IMR-90 (cell line): ENCODE measurements at regions not wholly inside any gene's neighbourhood (a gene's known extent, or its start where the extent isn't known, plus 50 kb on each side); places are given as distances from the start of the nearest gene placed in this dataset.

ENCODE experiments used
- ATAC-seq: fragments of 200-7000 bp; cut with Tn5 transposase; 2 replicates; pipeline ENCODE4 v1.9.1; 2020; ENCODE audit warnings: low read depth, mild to moderate bottlenecking, moderate library complexity
- BruUV-seq: library from RNA; stranded (reverse); fragments of 400-500 nt; replicated peaks from 2 replicates; lab custom pipeline; 2021; lab: Mats Ljungman, UMichigan
- CTCF ChIA-PET: fragments of 300-600 bp; formaldehyde crosslinking; extraction: SDS; loops from one replicate; lab custom pipeline; 2021; ENCODE audit warnings: antibody characterized with exemption; lab: Yijun Ruan, JAX
- POLR2A ChIA-PET: fragments of 300-600 bp; sonication (Branson Sonifier 250); formaldehyde crosslinking; loops from one replicate; lab custom pipeline; 2022; ENCODE audit warnings: antibody characterized with exemption; ENCODE audit not compliant: unreplicated experiment; lab: Charles Lee
- DNase-seq: peaks from one replicate; pipeline ENCODE4 v3.0.0; 2013
- H2AFZ ChIP-seq: replicated peaks from 2 replicates; pipeline ENCODE3; 2013; ENCODE audit warnings: low read length, mild to moderate bottlenecking; ENCODE audit not compliant: poor library complexity
- H2AK5ac ChIP-seq: 2 replicates; pipeline ENCODE4 v1.6.1; 2013; ENCODE audit warnings: low read depth, low read length, inconsistent platforms
- H2AK9ac ChIP-seq: replicated peaks from 2 replicates; pipeline ENCODE3; 2013; ENCODE audit warnings: mild to moderate bottlenecking, low read depth, low read length, moderate library complexity; ENCODE audit not compliant: poor library complexity
- H2BK120ac ChIP-seq: 2 replicates; pipeline ENCODE4 v1.6.1; 2013; ENCODE audit warnings: low read depth, low read length, inconsistent platforms
- H2BK15ac ChIP-seq: 3 replicates; pipeline ENCODE4 v1.6.1; 2013; ENCODE audit warnings: low read depth, low read length, inconsistent platforms
- H2BK20ac ChIP-seq: 2 replicates; pipeline ENCODE4 v1.6.1; 2013; ENCODE audit warnings: low read depth, mild to moderate bottlenecking, inconsistent platforms, low read length, moderate library complexity
- H2BK5ac ChIP-seq: 2 replicates; pipeline ENCODE4 v1.6.1; 2013; ENCODE audit warnings: mild to moderate bottlenecking, low read depth, low read length, inconsistent platforms; ENCODE audit not compliant: poor library complexity, severe bottlenecking
- H3K14ac ChIP-seq: replicated peaks from 2 replicates; pipeline ENCODE4 v1.6.1; 2013; ENCODE audit warnings: low read depth, low read length, inconsistent platforms
- H3K18ac ChIP-seq: 2 replicates; pipeline ENCODE4 v1.6.1; 2013; ENCODE audit warnings: low read depth, low read length, control low read depth
- H3K23ac ChIP-seq: 2 replicates; pipeline ENCODE4 v1.6.1; 2013; ENCODE audit warnings: low read depth, low read length, inconsistent platforms
- H3K27ac ChIP-seq: 2 replicates; pipeline ENCODE4 v1.5.1; 2013; ENCODE audit warnings: mild to moderate bottlenecking, control low read depth, low read length; ENCODE audit not compliant: insufficient read depth
- H3K27me3 ChIP-seq: 2 replicates; pipeline ENCODE4 v1.6.1; 2013; ENCODE audit warnings: low read length; ENCODE audit not compliant: control insufficient read depth, insufficient read depth
- H3K36me3 ChIP-seq: 2 replicates; pipeline ENCODE4 v1.6.1; 2013; ENCODE audit warnings: low read length, mixed read lengths; ENCODE audit not compliant: control insufficient read depth, insufficient read depth
- H3K4ac ChIP-seq: 2 replicates; pipeline ENCODE4 v1.6.1; 2013; ENCODE audit warnings: low read depth, low read length, inconsistent platforms
- H3K4me1 ChIP-seq: 2 replicates; pipeline ENCODE4 v1.6.1; 2013; ENCODE audit warnings: low read length, mixed read lengths; ENCODE audit not compliant: control insufficient read depth, insufficient read depth
- H3K4me2 ChIP-seq: 2 replicates; pipeline ENCODE4 v1.6.1; 2013; ENCODE audit warnings: low read depth, mild to moderate bottlenecking, control low read depth, low read length, moderate library complexity
- H3K4me3 ChIP-seq: 2 replicates; pipeline ENCODE4 v1.5.1; 2013; ENCODE audit warnings: low read depth, mild to moderate bottlenecking, control low read depth, low read length, moderate library complexity; ENCODE audit not compliant: insufficient read depth
- H3K56ac ChIP-seq: 2 replicates; pipeline ENCODE4 v1.6.1; 2013; ENCODE audit warnings: low read length, inconsistent platforms; ENCODE audit not compliant: insufficient read depth; ENCODE audit errors: extremely low read depth
- H3K79me1 ChIP-seq, 2 experiments: 2 replicates each; pipeline ENCODE4 v1.6.1; 2013; ENCODE audit warnings: low read length in 2 of 2, inconsistent platforms in 1 of 2, low read depth in 1 of 2
- H3K9ac ChIP-seq: 2 replicates; pipeline ENCODE4 v1.6.1; 2013; ENCODE audit warnings: low read depth, low read length, control low read depth
- H3K9me1 ChIP-seq: 2 replicates; pipeline ENCODE4 v1.6.1; 2013; ENCODE audit warnings: low read length, inconsistent platforms; ENCODE audit not compliant: insufficient read depth
- H3K9me3 ChIP-seq: 2 replicates; pipeline ENCODE4 v1.6.1; 2013; ENCODE audit warnings: low read length; ENCODE audit not compliant: control insufficient read depth, insufficient read depth
- H4K20me1 ChIP-seq: 2 replicates; pipeline ENCODE4 v1.6.1; 2013; ENCODE audit warnings: low read length, inconsistent platforms; ENCODE audit not compliant: insufficient read depth
- H4K5ac ChIP-seq: 2 replicates; pipeline ENCODE4 v1.6.1; 2013; ENCODE audit warnings: mild to moderate bottlenecking, low read depth, low read length, control low read depth
- H4K8ac ChIP-seq, 2 experiments: 2 replicates each; pipeline ENCODE4 v1.6.1; 2013; ENCODE audit warnings: low read depth in 2 of 2, low read length in 2 of 2, control low read depth in 1 of 2, inconsistent platforms in 1 of 2
- H4K91ac ChIP-seq: 2 replicates; pipeline ENCODE4 v1.6.1; 2013; ENCODE audit warnings: low read depth, low read length, inconsistent platforms; ENCODE audit not compliant: insufficient read depth
- BHLHE40 ChIP-seq: fragments of 150-350 bp; IDR thresholded peaks from 2 replicates; pipeline ENCODE4 v1.6.1; 2016; ENCODE audit warnings: mild to moderate bottlenecking, low read depth, low read length
- CEBPB ChIP-seq: IDR thresholded peaks from 2 replicates; pipeline ENCODE4 v1.6.1; 2012; ENCODE audit warnings: low read depth, low read length, improper control_type of control experiment
- CHD1 ChIP-seq: IDR thresholded peaks from 2 replicates; pipeline ENCODE4 v1.6.1; 2012; ENCODE audit warnings: low read depth, low read length, improper control_type of control experiment
- FOS ChIP-seq: fragments of 150-350 bp; IDR thresholded peaks from 2 replicates; pipeline ENCODE4 v1.6.1; 2016; ENCODE audit warnings: low read depth, low read length
- MAFK ChIP-seq: IDR thresholded peaks from 2 replicates; pipeline ENCODE4 v1.6.1; 2012; ENCODE audit warnings: low read depth, low read length, improper control_type of control experiment
- MAZ ChIP-seq: IDR thresholded peaks from 2 replicates; pipeline ENCODE4 v1.6.1; 2012; ENCODE audit warnings: low read depth, mild to moderate bottlenecking, low read length, improper control_type of control experiment, moderate library complexity, borderline replicate concordance
- MXI1 ChIP-seq: IDR thresholded peaks from 2 replicates; pipeline ENCODE4 v1.6.1; 2012; ENCODE audit warnings: low read depth, mild to moderate bottlenecking, low read length, moderate library complexity, borderline replicate concordance
- NFE2L2 ChIP-seq: fragments of 150-350 bp; IDR thresholded peaks from 2 replicates; pipeline ENCODE4 v1.6.1; 2016; ENCODE audit warnings: low read depth, mild to moderate bottlenecking, low read length
- POLR2A ChIP-seq: IDR thresholded peaks from 2 replicates; pipeline ENCODE4 v1.6.1; 2012; ENCODE audit warnings: mild to moderate bottlenecking, low read depth, low read length
- RAD21 ChIP-seq: IDR thresholded peaks from 2 replicates; pipeline ENCODE4 v1.6.1; 2012; ENCODE audit warnings: low read length, improper control_type of control experiment
- SMC3 ChIP-seq: fragments of 150-350 bp; IDR thresholded peaks from 2 replicates; pipeline ENCODE4 v1.6.1; 2016; ENCODE audit warnings: low read depth, mild to moderate bottlenecking, antibody characterized with exemption, low read length, moderate library complexity
- whole genome bisulfite sequencing, 2 experiments: methylation state at CpG; one replicate each; pipeline versions ENCODE4 v1.1.5 to v1.1.7; 2013; ENCODE audit warnings: missing lambda C conversion rate in 2 of 2; ENCODE audit not compliant: insufficient read length in 1 of 2; ENCODE audit errors: extremely low coverage in 2 of 2; 5-methylcytosine and 5-hydroxymethylcytosine counted together
- dilution Hi-C: fragments of 300-500 bp; cut with HindIII; formaldehyde crosslinking; loops from one replicate; pipeline ENCODE4 v1.14.3; 2018; ENCODE audit warnings: low sequenced_read_pairs; ENCODE audit not compliant: unreplicated experiment
- in situ Hi-C: fragments of 300-500 bp; cut with MboI; formaldehyde crosslinking; loops from 3 replicates; pipeline ENCODE4 v1.14.3; 2019; ENCODE audit warnings: low sequenced_read_pairs, inconsistent platforms, mixed read lengths
- intact Hi-C: fragments of 100-400 bp; cut with micrococcal nuclease; formaldehyde crosslinking; loops from 2 replicates; pipeline ENCODE4 v1.10.0; 2022
- TF ChIP-seq, protein P1 (sequence below): fragments of 150-350 bp; IDR thresholded peaks from 2 replicates; pipeline ENCODE4 v1.6.1; 2017; ENCODE audit warnings: mild to moderate bottlenecking, antibody characterized with exemption, low read length, low read depth
- TF ChIP-seq, protein P2 (sequence below): fragments of 150-350 bp; IDR thresholded peaks from 2 replicates; pipeline ENCODE4 v1.6.1; 2016; ENCODE audit warnings: low read depth, mild to moderate bottlenecking, low read length, moderate library complexity, borderline replicate concordance

DNA sequence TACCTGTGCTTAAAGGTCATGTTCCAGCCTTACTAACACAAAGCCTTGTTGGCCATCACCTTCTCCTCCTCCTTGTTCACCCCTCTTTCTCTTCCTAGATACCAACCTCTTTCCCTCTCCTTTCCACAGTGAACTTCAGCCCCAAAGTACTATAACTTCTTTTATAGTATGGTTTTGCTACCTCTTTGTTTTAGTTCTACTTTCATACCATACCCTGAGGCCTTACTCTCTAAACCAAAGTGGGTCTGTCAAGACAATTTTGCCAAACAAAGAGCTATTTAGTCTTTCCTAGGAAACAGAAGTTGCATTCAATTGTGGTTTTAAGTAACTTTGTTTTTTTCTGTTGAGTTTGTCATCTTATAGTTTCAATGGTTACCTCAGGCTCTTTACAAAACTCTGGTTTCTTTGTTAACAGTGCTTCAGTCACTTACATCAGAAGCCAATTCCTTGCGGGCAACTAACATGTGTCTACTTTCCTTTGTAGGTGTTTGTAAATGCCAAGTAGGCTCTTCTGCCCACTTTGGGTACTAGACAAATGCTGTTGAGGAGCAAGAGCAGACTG is 623.9 kb upstream of the PKN2 start:
- Histone ChIP-seq H3K23ac (no peak overlapping the region), H3K79me1 (no peaks in the 10 kb centered on the region), H3K4me3 (no peak overlapping the region), H2BK5ac (no peak overlapping the region), H2AFZ (no peak overlapping the region), H2AK9ac (no peak overlapping the region), H4K91ac (no peak overlapping the region), H3K9me3 (no peaks in the 10 kb centered on the region), H2BK20ac (no peak overlapping the region), H3K27ac (no peak overlapping the region), H3K14ac (no peak overlapping the region), H3K4me2 (no peak overlapping the region), H2BK120ac (no peak overlapping the region), H3K56ac (no peak overlapping the region), H4K5ac (no peak overlapping the region), H4K20me1 (no peaks in the 10 kb centered on the region), H3K9ac (no peak overlapping the region), H3K36me3 (no peaks in the 10 kb centered on the region), H3K4ac (no peak overlapping the region; the same call in 1 of the 2 replicates), H4K8ac (no peak overlapping the region), H2BK15ac (no peak overlapping the region), H3K18ac (no peak overlapping the region), H3K4me1 (no peaks in the 10 kb centered on the region), H3K27me3 (no peaks in the 10 kb centered on the region), H3K9me1 (0 out of 2 replicates have a peak, but pooled peaks cover 2% of the 10 kb centered on the region), H2AK5ac (no peak overlapping the region)
- WGBS, 2 experiments, result no CpG with 5 or more reads among the region's 1 CpG
- BruUV-seq, result no TSS peak
- in situ Hi-C loops (loop anchor here (25.0 kb wide), 1 partner anchor 923 kb away; no protein-coding TSS in a partner anchor), intact Hi-C loops (loop anchor here (5.0 kb wide), 3 partner anchors 108 to 928 kb away; no protein-coding TSS in a partner anchor), dilution Hi-C loops (no loop called here)
- ChIA-PET POLR2A (no interaction called here), CTCF (interaction anchor here (0.6 to 1.2 kb wide), 3 partner anchors 12 to 780 kb away, joined by 3 read pairs; no protein-coding TSS in a partner anchor)
- ATAC-seq, result no peak
- no peak for DNase-seq
- no peak for TF ChIP-seq RAD21
- no peak for TF ChIP-seq NFE2L2
- TF ChIP-seq SMC3, result no peak
- TF ChIP-seq MAFK, result no peak
- no peak for TF ChIP-seq MXI1
- no peak for TF ChIP-seq POLR2A
- TF ChIP-seq CEBPB, result no peak
- TF ChIP-seq, protein P1, sequence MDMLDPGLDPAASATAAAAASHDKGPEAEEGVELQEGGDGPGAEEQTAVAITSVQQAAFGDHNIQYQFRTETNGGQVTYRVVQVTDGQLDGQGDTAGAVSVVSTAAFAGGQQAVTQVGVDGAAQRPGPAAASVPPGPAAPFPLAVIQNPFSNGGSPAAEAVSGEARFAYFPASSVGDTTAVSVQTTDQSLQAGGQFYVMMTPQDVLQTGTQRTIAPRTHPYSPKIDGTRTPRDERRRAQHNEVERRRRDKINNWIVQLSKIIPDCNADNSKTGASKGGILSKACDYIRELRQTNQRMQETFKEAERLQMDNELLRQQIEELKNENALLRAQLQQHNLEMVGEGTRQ, result no peak
- no peak for TF ChIP-seq CHD1
- TF ChIP-seq, protein P2, sequence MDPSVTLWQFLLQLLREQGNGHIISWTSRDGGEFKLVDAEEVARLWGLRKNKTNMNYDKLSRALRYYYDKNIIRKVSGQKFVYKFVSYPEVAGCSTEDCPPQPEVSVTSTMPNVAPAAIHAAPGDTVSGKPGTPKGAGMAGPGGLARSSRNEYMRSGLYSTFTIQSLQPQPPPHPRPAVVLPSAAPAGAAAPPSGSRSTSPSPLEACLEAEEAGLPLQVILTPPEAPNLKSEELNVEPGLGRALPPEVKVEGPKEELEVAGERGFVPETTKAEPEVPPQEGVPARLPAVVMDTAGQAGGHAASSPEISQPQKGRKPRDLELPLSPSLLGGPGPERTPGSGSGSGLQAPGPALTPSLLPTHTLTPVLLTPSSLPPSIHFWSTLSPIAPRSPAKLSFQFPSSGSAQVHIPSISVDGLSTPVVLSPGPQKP, result no peak
- no peak for TF ChIP-seq FOS
- no peak for TF ChIP-seq MAZ
- no peak for TF ChIP-seq BHLHE40
